KG1 (cell line): ENCODE measurements at regions not wholly inside any gene's neighbourhood (a gene's known extent, or its start where the extent isn't known, plus 50 kb on each side); places are given as distances from the start of the nearest gene placed in this dataset.
"Not testable (repeated sequence)": the region's sequence is repeated elsewhere in the genome, so short reads cannot be mapped to it uniquely, and the experiment has no call there.

Experiments used
- DNase-seq: peaks from one replicate; lab custom pipeline; 2025; lab: John Stamatoyannopoulos, UW

DNA sequence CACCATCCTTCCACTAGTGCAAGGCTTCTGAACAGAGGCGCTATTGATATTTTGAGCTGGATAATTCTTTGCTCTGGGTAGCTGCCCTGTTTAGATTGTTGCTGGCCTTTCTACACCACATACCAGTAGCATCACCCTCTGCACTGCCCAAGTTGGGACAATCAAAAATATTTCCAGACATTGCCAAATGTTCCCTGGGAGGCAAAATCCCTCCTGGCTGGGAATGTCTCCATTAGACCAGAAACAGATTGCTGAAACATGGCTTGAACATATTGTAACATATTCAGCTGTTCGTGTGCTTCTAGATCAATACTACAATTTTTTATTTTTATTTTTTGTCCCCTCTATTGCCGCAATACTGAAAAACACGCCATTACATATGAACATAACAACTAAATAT, 174.6 kb downstream of the ABCA8 start:
- DNase-seq: no peak

DNA sequence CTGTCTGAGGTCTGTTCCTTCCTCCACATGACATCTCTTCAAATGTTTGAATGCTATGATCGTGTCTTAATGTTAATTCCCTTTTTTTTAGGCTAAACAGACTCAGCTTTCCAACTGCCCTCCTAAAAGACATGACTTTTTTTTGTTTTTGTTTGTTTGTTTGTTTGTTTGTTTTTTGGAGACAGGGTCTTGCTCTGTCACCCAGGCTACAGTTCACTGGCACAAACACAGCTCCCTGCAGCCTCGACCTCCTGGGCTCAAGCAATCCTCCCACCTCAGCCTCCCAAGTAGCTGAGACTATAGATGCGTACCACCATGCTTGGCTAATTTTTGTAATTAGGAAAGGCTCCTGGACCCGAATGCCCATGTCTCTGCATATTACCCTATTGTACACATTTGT, 176.5 kb downstream of the ABCA8 start:
- DNase-seq: no peak

DNA sequence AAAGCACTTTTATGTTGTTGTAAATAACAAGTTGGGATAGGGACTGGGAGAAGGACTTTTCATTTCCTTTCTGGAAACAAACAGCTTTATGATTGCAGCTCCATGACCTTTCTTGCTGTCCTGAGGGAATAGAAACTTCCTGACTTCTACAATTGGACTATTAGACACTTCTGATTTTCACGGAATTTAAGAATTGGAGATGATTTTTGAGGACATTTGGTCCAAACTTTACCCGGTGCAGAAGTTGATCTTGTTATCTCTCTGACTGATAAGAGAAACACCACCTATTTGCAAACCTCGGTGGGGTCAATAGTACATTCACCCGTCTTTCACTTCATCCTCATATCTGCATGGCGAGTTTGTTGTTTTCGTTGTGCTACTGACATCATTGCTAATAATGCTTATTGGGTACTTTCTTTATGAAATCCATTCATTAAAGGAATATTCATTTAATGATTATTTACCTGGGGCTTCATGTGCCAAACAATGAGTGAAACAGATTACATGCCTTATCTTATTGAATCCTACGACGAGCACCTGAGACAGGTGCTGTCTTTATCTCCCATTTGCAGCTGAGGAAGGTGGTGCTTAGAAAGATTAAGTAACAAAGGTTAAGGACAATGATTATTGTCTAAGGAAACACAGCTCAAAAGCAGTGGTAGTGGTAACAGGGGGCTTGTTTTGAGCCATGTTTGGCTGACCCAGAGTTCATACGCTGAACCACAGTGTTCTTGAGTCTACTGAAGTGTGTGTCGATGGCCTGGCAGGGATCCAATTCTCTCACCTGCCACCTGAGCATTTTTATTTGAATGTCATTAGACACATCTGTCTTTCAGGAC, 176.9 kb upstream of the FAM20A start:
- no peak for DNase-seq

DNA sequence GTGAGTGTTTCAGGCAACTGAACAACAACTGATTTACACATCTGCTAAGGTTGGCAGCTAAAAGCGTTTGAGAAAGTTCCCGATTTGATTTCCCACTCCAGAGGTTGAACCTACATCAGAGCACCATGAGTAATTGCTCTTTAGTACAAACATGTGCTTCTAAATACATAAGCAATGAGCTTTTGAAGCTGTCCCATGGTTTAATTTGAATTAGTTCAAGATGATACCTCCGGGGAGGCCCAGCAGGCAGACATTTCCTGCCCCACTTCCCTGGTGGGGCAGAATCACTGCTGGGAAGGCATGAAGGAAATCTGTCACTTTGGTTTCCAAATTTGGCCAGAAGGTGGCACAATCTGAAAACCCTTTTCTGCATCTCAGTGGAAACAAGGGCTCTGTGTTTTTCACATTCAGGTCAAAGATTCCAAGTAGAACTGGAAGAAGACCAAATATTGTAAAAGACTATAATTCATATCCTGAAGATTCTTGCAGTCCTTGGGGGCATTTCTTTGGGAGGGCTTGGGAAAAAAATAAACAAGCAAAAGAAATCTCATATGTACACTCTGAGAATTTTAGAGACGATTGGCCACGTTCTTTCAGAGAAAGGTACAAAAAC, 176.2 kb upstream of the FAM20A start:
- DNase-seq: no peak

DNA sequence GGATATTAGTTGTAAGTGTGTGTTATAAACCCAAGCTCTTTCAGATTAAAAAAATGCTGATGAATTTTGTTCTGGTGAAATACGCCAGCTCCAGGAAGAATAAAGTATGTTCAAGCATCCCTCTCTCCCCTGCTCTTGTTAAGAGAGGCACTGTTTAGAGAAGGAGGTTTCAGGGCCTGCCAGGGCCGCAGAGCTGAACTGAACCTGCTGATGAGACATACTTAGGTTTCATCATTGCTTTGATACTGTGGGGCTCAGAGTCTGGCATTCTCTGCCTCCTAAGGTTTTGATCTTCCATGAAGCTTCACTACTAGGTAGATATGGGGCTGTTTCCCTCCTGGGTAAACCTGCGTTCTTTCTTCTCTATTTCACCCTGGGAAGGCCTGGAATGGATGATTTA, 175.3 kb upstream of the FAM20A start:
- no peak for DNase-seq

DNA sequence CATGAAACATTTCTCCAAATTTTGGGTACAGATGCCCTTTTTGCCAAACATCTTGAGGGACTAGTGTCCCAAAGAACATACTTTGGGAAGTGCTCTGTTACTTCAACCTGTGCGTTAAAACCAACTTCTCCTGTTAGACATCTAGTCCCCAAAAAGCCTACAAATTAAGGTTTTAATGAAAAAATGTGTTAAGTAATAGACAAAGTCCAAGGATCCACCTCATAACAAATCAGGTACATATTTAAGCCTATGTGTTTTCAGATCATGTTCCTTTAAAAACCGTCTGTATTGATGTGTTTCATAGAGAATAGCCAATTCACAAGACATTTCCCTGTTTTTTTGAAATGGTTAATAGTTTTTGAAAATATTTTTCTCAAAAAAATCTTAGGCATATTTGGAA, 174.8 kb upstream of the FAM20A start:
- DNase-seq: no peak

DNA sequence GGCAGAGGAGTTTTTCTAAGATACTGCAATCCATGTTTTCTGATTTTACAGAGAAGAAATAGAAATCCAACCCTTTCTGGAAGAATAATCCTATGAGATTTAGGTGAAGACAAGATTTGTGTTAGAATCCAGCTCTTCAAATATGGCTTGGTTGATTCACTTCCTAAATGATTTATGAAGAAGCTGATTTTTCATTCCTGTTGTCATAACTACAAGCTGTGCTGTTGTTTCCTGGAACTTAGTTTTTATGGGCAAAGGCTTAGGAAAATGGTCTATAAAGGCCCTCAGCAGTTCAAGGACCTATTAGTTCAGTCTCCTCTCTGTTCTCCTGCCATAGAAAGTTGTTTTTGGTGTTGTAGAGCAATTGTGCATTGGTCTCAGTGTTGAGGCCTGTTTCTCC, 174.2 kb upstream of the FAM20A start:
- DNase-seq: no peak

DNA sequence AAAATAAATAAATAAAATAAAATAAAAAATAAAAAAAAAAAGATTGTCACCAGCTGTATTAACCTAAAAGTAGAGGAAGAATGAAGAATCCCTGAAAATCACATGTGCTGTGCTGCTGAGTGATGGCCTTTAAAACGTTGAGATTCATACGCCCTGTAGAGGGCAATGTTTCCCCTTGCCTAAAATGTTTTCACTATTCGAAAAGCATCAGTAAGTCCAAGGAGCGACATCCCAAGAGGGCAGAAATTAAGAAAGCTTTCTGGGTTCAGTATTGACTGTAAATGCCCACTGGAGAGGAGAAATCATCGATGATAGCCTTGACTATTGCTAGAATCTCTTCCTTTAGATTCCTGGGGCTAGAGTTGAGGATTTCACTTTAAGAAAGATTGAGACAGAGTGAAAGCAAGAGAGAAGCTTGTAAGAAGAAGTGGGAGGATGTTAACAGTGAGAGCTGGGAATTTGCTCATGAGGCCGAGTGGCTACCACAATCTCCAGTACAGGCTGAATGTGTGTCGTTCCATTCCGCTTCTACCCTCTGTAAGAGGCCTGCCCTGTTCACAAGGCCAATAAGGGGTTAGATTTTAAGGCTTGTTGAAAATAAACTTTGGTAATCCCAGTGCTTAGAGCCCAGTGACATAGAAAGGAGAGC, 170.8 kb upstream of the FAM20A start:
- peak; percentile 51 for DNase-seq

DNA sequence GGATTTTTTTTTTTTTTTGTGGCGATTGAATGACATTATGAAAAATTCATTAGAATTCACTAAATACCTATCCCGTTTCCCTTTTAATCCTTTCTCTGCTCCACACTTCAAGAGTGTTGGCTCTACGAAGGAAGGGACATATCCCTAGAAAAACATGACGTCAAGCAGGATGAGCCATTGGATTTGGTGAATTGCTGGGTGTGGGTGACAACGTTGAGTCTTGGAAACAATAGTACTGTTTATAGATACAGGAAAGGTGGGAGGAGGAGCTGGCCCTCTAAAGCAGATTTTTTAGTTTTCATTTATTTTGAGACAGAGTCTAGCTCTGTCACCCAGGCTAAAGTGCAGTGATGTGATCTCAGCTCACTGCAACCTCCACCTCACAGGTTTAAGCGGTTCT, 167.6 kb upstream of the FAM20A start:
- no peak for DNase-seq

DNA sequence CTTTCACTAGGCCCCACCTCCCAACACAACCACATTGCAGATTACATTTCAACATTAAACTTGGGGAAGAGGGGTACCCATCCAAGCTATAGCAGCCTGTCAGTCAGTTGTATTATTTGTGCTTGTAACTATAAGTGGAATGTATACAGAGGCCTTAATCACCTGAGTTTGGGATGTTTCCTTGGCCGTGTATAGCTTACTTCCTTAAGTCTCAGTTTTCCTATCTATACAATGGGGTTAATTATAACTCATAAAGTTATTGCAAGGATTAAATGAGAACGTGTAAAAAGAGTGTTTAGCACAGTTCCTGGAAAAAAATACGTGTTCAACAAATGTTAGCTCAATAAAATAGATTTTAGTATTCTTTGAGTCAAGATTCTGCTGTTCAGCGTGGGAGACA, 165.5 kb upstream of the FAM20A start:
- DNase-seq: no peak

DNA sequence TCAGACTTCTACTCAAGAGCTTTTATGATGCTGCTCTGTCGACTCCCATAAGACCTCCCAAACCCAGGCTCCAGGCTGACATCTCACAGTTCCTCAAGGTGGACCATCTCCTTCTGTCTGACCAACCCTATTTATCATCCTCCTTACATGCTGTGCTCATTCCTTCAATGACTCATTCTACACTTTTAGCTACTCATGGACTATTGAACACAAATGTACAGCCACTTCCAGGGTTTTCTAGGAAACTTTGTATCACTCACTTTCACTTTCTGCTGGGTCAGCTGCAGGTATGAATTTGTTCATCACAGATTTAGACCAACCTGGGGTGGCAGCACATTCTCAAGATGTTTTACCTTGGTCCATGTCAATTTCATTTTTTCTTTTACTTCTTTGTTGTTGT, 162.4 kb upstream of the FAM20A start:
- DNase-seq: no peak

DNA sequence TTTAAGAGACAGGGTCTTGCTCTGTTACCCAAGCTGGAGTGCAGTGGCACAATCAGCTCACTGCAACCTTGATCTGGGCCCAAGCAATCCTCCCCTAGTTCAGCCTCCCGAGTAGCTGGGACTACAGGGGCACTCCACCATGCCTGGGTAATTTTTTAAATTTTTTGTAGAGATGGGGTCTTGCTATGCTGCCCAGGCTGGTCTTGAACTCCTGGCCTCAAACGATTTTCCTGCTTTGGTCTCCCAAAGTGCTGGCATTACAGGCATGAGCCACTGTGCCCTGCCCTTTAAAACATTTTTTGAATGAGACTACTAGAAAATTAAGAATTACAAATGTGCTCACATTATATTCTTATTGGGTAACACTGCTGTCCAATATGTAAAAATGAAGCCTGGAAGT, 161.7 kb upstream of the FAM20A start:
- DNase-seq: no peak

DNA sequence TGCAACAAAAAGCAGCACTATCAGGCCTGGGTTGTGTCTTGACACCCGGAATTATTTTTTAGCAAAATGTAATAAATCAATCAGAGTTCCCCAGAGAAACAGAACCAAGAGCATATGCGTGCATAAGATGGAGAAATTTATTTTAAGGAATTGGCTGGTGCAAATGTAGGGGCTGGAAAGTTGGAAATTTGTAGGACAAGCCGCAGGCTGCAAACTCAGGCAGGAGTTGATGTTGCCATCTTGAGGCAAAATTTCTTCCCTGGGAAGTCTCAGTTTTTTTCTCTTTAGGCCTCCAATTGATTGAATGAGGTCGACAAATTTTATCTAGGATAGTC, 158.9 kb upstream of the FAM20A start:
- DNase-seq: no peak

DNA sequence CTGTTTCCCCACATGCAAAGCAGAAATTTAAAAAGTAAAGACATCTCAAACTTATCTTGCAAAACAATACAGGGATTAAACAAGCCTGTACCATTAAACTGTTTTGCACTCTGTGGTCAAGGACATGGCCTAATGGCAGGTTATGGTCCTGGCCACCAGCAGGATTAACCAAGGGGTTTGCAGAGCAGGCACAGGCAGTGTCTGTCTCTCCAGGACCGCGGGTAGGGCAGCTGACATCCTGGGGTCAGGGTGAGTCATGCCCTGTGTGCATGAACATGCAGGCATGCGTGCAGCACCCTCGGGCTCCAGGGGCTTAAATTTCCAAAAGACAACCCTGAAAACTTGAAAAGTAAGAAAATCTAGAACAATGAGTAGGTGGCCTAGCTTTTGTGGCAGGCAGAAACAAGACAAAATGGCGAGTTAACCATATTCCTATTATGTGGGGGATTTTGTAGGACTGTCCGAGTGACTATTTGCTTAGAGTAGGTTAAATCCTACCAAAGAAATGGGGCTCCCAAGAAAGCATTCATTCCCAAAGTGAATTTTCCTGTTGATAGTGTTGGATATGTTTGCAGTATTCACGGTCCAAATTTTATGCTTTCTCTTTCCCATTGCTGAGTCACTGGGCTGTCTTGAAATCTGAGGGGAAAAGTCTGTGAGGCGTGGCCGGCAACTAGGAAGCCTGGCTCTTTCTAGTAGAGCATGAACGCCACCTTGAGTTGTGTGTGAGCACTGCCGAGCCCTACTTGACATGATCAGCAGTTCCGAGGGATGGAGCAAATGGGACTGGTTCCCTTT, 158.4 kb upstream of the FAM20A start:
- DNase-seq: peak; percentile 47

DNA sequence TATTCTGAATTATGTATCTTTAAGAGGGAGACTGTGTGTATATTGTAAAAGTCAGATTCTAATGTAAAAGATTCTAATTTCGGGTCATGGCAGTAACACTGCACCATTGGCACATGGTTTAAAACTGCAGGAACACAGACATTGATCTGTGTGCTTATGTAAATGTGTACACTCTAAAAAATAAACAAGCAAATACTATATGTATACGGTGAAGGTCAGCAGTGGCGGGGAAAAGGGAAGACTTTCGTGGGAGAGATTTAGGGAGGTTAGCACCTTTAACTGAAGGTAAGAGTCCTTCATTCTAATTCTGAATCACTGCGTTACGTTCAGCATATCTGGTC, 157.8 kb upstream of the FAM20A start:
- DNase-seq: no peak

DNA sequence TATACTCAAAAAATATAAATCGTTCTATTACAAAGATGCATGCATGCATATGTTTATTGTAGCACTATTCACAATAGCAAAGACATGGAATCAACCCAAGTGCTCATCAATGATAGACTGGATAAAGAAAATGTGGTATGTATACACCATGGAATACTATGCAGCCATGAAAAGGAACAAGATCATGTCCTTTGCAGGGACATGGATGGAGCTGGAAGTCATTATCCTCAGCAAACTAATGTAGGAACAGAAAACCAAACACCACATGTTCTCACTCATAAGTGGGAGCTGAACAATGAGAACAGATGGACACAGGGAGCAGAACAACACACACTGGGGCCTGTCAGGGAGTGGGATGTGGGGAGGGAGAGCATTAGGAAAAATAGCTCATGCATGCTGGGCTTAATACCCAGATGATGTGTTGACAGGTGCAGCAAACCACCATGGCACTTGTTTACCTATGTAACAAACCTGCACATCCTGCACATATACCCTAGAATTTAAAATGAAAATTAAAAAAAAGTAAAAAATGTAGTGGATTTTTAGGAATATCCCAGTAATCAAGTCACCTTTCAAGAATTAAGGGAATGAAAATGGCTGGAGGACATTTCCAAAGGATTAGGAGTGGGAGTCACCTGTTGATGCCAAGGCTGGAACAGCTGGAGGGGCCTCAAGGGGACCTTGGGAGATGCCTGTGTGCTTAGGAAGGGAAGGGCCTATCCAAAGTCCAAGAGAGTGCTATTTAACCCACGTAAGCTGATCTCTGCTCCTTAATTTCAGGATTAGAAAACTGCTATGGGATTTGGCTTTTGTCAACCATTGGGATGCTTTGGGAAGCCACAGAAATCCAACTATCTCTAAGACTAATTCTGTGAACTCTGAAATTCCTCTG, 156.9 kb upstream of the FAM20A start:
- not testable (repeated sequence) for DNase-seq

DNA sequence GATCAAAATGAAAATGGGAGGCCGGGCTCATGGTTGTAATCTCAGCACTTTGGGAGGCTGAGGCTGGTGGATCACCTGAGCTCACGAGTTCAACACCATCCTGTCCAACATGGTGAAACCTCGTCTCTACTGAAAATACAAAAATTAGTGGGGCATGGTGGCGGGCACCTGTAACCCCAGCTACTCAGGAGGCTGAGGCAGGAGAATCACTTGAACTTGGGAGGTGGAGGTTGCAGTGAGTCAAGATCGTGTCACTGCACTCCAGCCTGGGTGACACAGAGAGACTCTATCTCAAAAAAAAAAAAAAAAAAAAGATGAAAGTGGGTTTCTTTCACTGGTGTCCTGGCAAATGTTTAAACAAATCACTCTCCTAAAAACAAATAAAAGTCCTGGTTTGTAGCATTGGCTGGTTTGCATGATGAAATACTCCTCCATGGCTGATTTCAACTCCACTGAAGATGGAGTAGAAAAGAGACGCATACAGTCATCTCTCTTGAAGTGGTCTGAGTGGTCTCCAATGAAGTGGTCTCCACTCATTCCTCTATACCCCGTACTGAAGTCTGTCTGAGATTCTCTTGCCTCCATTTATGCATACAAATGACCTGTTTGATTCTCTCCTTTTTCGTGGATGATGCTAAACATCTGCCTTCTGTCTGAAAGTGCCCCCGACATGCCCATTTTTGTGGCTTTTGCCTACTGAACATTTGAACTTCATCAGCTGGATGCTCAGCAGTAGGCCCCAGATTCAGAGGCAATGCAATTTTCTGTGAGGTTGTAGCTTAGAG, 153.0 kb upstream of the FAM20A start:
- no peak for DNase-seq

DNA sequence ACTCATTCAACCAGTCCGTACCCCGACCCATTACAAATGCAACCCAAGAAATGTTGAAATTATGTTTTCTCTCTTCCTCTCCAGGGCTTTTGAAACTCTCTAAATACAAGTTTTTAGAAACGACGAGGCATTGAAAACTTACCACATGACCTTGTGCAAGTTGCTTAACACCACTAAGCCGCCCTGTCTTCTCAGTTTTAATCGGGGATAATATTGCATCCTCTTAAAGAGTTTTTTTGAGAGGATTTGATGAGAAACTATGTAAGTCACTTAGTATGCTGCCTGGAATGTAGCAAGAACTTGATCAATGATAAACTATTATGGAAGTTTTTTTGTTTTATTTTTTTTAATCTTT, 149.0 kb upstream of the FAM20A start:
- DNase-seq: no peak

DNA sequence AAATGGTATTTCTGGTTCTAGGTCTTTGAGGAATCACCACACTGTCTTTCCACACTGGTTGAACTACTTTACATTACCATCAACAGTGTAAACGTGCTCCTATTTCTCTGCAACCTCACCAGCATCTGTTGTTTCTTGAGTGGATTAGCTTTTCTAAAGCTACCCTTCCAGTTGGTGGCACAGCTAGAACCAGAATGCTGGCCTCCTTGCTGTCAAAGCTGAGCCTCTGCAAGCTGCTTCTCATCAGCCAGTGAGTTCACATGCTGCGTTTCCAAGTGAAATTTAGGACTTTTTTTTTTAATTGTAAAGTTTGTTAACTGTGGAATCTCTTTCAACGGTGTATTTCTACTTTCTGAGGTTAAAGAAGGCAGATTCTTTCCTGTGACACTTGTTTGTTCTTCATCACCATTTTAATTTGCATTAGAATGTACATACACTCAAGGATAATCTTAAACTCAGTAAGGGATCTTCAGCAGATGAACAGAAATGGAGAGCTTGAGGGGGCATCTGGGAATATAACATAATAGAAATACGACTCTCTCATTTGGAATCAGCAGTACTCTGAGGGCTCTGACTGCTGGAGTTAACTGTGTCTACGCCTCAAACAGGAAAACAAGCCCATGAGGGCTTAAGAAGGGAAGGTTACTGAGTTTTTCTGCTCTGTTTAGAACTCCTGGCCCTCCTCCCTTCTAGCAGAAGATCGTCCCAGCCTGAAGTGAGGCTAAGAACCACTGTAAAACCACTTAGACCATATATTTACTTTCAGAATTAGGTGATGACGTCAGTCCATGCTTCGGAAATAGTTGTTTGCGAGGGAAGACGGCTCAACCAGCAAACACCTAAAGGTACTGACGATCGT, 148.4 kb upstream of the FAM20A start:
- no peak for DNase-seq

DNA sequence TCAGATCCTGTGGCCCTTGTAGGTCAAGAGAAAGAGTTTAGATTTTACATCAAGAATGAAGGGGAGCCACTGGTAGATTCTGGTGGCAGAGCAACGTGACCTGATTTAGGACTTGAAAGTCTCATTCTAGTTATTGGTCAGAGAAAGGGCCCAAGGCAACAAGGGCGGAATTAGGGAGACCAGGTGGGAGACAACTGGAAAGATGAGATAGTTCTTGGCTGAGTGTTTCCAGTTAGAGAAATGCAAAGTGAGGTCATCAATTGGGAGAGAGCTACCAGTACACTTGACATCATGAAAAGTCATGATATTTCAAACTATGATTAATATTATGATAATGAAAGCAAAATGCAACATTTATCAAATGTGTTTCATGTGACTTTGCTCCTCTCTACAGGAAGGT, 147.2 kb upstream of the FAM20A start:
- no peak for DNase-seq
